Stimulated activated CD4-positive, alpha-beta T cell treated with anti-CD3 and anti-CD28 coated beads, Interleukin-2, amount 100 ng/mL, for 48 hours (primary cell): ENCODE measurements at regions not wholly inside any gene's neighbourhood (a gene's known extent, or its start where the extent isn't known, plus 50 kb on each side); places are given as distances from the start of the nearest gene placed in this dataset.

Source experiments
- DNase-seq, 2 donors: peaks; one replicate each; pipeline ENCODE4 v3.0.0-alpha.2; 2020

DNA sequence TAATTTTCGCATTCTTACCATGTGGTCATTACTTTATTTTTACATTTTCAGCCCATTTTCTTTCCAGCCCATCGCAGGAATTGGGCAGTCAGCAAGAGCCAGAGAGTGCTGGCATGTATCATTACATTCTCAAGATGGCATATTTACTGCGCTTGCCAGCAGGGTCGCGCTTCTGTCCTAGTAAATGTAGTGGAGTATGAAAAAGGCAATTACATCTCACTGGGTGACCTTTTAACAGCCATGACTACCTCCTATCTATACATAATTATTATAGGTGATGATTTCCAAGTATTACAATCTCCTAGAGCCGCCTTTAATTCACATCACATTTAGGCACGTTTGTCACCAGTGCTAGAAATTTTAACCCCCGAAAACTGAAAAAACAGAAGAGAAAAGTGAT, 433.7 kb upstream of the MGMT start:
- no peak for DNase-seq

DNA sequence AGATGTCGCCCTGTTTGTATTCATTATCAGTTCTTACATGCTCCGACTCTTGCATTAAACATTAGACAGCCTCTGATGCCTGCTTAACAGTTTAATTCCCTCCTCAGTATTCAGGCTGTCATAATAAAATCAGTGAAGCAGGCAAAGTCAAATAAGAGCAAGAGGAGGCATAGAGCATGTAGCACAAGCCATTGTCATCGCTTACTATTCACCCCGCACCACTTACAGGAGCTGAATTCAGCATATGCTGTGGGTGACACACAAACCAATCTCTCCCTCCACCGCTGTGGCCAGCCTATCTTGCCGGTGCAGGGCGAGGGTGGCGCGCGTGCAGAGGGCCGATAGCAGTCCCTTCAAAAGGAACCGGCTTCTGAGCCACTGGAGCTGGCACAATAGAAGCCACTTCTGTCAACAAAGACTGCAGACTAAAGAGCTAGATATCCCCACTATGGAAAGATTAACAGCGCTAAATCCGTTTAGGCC, 433.2 kb upstream of the MGMT start:
- DNase-seq = no peak

DNA sequence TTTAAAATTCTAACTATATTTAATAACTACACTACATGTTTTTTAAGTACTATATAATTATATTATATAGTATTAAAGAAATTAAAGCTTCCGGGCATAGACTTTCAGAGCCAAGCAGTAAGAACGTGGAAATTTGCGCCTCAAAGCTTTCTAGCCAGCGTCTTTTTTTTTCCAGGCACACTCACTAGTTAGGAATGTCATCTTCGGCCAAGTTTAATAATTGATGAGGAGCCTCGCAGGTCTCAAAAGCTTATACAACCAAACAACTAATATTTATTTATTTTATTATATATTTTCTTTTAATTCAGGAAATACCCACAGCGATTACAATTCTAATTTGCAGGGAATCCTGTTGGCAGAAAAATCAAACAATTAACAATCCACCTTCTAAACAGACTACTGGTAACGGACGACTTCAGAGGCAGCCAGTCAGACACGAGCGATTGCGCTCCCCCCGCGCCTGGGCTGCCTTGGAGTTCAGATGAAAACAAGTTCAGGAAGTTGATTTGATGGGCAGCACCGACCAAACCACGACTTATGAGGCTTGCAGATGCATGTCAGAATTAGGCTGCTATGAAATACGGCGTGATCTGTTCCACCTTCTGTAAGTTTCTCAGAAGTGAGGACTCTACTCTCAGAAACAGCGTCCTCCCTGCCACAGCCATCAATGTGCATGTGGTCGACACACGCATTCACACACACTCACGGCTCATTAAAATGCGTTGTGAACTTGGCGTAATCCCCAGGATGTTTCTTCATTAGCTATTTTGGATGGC, 431.8 kb upstream of the MGMT start:
- DNase-seq = no peak

DNA sequence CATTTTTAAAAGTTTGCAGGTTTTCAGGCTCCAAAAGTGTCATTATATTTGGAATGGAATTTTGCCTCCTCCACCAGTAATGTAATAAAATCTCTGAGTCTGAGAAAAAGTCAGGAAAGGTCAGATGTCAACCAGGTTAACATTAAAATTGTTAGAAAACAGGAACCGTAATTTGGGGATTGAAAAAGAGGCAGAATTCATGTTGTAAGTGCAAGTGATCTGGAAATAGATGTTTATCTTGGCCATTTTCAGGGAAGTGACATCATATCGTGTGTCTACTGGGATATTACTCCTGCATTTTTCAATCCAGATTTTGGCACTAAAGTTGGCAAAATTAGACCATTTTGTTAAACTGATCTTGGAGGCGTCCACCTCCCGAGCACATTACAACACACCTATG, 428.5 kb upstream of the MGMT start:
- DNase-seq = no peak

DNA sequence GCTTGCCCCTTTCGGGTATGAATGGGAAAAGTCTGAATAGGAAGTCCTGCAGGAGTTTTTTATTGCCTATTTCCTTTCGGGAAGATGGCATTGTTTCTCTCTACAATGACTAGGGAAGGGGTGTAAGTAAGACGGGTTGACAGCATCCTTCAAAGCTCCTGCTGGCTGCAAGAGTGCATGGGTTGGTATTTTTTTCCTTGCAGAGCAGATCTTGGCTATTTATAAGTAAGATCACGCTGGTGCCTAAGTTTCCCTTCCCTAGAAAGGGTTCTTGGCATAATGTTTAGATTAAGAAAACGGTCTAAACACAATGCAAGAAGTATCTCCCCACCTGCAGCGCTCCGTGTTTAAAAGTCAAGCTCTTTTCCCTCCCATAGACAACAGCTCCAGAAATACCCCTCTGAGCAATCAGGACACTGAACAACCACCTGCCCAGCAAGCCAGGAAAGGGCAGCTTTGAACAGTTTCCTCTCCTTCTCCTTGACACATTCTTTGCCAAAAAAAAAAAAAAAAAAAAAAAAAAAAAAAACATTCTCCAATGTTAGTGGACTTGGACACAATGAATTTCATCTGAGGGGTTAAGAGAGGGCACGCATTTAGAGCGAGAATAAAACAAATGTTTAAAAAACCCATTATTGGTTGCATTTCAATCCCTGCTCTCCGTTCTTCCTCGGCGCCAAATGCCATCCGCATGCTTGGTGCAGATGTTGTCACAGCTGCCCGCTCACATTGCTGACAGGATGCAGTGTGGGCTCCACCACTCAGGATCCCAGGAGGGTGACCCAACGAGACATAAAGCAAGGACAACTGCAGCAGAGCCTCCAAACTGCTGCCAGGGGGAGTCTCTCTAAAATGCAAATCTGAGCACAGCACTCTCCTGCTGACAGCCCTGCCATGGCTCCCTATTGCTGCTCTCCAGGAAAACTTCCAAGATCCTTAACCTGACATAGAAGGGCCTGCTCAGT, 427.4 kb upstream of the MGMT start:
- DNase-seq = no peak

DNA sequence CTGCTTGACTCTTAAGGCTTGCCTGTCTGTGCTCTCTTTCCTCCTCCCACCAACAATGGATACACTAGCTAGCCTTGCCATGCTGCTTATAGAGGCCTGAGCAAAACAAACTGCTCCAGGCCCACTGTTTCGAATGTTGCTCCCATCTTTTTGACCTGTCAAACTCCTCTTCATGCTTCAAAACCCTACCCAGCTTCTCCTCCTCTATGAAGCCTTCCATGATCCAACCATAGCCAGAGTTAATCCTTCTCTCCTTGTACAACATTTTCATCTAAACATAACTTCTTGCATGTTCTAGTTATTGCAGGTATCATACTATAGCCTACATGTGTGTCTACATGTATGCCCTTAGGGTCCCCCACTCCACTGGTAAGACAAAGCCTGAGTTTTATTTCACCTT, 426.7 kb upstream of the MGMT start:
- DNase-seq = no peak

DNA sequence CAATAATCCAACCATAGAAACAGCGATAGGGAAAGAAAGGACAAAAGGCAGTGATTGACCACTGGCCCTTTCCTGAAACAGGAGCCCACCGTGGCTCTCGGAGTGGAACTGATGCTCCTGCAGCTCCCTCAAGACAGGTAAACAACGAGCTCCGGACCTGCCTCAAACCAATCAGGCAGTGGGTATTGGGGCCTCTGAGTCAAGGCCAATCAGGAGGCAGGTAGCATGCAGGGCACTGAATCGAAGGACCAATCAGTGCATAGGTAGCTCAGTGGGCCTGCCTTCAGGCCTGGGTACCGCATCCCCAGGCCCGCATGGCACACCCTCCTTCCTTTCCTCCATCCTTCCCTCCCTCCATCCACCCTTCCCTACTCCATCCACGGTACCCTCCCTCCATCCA, 425.1 kb upstream of the MGMT start:
- DNase-seq = no peak

DNA sequence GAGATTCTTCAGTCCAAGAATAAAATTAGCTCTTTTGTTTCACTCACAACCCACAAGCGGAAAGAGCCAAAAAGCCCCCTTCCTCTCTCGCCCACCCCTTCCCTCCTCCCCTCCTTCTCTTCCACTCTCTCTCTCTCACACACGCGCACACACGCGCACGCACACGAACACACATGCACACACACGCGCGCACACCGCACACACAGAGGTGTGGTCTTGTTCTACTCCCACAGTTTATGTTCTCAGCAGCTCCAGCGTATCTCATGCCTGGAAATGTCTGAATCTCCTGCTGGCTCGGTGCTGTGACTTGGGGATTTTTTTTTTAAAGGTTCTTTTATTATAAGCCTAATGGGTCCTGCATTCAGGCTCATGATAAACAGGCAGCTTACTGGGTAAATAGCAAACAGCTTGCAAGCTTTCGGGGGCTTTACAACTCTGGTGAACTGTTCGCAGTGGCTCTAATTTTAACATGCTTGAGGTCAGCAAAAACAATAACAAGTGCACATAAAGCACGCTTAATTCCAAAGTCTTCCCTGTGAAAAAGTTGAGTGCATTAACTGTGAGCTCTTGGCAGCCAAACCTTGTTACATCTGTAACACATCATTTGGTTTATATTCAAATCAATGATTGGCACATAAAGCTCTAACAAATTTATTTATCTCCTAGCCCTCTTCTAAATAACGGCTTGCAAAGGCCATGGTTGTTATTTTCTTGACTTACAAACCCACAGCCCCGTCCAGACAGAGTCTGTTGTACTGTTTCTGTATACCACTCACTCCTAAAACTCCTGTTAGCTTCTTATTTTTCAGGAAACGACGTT, 424.1 kb upstream of the MGMT start:
- DNase-seq = no peak

DNA sequence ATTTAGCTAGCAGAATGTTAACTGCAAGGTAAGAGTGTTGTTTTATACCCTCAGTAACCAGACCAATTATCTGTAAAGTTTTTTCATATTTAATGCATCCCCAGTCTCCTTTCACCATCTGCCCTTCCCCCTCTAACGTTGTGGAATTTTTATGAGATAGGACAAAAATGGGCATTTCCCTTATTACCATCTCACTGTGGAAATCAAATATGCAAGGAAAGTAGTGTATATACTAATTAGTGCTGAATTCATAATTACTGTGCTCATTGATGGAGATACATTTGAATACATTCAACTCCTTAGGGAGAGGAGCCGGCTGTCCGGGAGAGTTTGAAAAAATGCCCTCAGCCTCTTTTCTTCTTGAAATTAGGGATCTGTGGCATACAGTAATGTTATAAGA, 423.4 kb upstream of the MGMT start:
- no peak for DNase-seq

DNA sequence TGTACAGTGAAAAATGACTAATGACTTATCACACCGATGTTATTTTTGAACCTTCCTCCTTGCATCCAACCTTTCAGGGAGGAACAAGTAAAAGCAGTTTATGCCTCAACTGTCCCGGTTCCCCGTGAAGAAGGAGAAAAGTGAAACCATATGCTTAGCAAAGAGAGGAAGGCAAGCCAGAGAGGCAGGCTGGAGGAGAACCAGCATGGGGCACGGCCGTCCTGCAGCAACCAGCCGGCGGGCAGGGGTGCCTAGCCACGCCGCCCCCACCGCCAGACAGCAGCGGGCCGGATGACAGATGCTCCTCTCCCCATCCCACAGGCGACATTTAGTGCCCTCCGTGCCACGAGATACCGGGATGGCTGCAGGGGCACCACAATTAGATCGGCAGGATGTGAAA, 421.4 kb upstream of the MGMT start:
- DNase-seq = no peak

DNA sequence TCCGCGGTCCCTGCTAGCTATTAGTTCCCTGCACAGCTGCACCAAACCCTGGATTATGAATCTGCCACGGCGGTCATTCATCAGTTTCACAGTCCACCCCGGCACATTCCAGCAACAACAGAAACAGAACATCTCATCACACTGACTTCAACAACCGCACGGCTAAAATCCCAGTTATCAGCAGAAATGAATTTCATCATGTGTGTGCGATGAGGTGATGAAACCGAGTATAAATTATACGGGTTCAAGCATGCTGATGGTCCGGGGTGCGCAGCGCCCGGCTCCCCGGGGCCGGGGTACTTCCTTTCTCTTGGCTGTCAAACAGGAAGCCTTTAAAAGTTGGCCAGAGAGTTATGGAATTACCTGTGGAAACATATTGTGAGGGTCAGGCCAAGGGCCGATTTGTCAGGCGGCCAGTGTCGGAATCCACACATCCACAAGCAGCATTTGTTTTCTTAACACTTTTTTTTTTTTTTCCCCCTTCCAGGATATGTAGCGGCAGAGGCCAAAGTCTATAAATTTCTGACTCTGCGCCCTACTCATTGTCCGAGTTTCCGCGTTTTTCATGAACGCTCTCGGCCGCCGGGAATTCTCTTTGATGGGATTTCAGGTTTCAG, 420.9 kb upstream of the MGMT start:
- no peak for DNase-seq

DNA sequence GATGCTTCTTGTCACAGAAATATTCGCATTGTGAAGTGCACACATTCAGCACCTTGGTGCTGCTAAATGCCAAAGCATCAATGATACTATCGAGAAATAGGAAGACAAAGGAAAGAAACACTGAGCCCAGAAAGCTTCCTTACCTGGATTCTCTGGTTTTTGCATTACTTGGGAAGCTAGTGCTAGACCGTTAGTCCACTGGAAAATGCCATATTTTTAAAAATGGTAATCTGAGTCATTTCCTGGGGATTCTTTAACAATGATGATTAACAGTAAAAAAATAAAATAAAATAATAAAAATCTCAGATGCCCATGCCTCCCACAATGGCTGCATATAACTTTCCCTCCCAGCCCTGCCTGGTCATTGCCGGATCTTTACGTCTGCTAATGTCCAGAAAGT, 420.1 kb upstream of the MGMT start:
- no peak for DNase-seq

DNA sequence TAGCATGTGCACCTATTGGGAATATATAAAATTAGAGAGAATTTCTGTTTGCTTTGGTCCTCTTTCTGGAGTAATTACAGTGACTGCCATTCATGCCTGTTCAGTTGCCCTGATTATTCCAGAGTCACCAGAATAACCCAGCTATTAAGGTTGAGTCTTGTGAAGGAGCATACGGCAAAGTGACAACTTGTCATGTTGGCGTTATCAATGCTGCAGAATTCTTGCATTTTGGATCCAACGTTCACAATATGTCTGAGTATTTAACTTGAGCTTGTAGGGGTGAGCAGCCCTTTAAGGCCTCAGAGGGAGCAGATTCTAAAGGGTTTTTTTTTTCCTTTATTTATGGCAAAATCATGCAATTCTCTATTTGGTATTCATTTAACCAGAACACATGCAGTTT, 419.4 kb upstream of the MGMT start:
- no peak for DNase-seq

DNA sequence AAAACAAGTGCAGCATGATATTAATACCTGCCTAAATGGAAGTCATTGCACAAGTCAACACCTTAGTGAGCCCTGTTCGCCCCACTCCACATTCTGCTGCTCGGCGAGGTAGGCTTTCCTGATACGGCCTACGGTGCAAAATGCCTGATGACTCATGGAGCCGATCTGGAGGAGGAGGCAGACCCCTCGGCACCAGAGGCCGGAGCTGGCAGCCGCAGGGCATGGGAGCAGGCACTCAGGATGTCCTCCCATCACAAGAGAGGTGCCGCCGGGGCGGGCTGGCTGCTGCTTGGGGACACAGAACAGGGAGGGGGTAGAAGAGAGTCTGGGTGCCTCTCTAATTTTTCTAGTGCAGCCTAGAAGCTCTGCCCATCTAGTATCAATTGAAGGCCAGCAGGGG, 418.5 kb upstream of the MGMT start:
- no peak for DNase-seq

DNA sequence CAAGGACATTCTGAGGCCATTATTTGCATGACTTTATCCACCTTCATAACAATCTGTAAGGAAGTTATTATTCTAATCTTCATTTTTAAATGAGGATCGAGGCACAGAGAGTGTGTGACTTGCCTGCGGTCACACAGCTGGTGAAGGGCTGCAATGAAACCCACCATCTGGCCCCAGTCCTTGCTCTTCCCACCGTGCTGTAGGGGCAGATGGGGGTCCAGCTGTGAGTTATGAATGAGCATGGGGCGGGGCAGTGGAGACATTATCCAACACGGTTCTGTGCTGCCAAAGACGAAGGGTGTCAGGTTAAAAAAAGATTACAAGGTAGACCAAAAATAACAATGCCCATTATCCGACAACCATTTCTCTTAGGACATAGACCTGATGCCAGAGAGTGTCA, 417.5 kb upstream of the MGMT start:
- DNase-seq = no peak

DNA sequence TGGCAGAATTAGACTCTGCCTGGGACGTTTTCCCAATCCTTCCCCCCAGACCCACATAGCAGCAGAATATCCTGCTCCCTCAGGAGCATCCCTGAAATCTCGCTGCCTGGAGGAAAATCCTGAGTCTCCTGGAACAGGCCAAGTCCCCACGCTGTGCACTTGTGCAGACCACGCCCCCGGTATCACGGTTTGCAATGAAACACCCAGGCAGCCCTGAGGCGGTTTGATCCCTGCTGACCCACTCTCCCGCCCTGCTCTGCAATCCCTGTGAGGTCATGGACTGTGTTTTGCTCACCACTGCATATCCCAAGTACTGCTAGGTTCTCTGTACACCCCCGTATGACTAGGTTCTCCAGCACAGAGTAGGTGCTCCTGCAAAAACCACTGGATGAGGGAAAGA, 411.8 kb upstream of the MGMT start:
- DNase-seq = no peak

DNA sequence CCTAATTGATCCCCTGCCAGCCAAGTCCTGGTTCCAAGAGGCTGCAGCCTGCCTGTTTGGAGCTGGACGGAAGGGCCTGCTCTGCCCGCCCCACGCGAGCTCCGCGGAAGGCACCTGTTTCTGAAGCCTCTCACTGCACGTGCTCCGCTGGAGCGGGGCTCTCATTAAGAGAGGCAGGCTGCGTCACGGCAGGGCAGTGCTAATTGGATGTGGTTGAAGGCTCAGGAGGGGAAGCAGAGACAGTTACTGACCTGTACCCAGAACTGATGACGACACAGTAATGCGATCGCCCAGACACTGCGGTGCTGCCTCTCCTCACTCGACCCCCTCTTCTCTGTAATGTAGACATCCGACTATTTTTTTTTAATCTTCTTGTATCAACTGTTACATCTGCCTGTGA, 411.1 kb upstream of the MGMT start:
- DNase-seq = no peak

DNA sequence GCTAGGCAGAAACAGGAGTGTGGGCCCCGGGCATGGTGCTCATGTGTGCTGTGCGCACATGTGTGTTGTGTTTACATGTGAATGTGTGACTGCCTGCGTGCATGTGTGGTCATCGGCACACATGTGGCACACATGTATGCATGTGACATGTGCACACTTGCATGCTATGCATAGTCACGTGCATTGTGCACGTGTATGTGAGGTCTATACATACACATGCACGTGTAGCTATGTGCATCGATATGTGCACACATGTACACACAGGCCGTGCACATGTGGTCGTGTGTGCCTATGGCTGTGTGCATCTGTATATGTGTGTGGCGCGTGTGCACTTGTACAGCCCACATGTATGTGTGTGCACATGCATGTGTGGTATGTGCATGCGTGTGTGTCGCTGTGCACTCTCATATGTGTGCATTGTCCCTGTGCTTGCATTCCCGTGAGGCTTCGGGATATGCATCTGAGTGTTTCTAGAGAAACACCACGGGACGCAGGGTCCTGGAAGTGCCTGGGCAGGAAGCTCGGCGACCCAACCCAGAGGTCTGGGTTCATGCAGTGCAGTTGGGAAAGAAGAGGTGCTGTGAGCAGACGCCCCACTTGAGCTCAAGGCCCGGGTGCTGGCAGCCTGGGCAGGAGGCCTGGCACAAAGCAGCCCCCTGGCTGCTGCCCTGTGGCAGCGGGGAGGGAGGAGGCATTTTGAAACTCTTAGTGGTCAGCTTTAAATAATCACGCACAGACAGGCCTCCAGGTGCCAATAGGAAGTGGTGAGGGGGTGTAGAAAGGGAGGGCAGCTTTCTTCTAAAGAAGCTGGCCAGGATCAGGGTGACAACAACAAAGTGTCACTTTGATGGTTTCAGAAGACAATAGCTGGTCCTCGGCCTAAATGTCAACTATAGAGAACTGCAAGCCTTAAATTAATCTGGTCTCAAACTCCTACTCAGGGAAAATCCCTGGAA, 410.0 kb upstream of the MGMT start:
- DNase-seq = no peak

DNA sequence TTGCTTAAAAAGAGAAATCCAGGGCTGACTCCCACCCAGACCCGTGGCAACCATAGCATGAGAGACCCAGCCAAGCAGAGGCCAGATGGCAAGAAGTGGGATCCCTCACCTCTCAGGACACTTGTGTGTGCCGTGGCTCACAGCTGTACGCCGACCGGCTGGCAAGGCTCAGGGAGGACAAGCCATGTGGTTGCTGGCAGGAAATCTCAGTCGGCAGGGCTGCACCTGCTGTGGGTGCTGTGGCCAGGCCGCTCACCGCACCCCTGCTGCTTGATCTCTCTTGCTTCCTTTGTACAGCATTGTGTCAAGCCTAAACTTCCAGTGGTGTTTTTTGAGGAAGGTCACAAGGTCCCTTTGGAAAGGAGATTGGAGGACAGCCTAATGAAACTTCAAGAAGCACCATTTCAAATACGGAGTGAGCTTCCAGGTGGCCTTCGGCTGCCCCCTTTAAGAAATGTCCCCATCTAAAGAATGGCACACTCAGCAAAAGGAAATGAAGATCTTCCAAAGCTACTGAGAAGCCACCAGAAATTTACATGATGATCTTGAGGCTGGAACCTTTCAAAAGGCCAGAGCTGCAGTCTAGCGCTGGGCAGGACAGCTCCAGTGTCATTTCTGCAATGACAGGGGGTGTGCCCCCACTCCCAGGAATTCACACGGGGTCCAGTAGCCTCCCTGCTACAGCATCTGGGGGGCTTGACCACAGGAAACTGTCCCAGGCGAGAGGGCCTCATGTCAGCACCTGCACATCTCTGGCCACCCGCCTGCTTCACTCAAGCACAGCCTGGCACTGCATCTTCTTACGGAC, 409.0 kb upstream of the MGMT start:
- no peak for DNase-seq

DNA sequence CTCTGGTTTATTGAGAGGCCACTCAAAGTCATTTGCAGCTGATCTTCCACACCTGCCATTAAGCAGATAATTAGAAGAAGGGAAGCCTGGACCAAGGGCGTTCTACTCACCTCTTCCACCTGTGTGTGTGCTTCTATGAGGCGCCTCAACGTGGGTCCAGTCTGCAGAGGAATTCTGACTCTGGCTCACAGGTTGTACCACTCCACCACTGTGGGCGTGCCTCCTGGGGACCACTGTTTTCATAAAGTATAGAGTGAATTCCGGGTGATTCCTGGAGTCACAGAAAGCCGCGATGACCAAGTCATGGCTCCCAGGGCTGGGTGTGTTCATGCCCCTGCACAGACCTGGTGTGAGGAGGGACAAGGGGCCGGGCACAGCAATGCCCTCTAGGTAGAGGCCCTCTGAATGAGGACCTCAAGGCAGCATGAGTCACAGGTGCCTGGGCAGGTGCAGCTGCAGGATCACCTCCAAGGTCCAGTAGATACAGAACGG, 408.3 kb upstream of the MGMT start:
- no peak for DNase-seq
